Ovary (tissue), 7 donors: ENCODE measurements at regions not wholly inside any gene's neighbourhood (a gene's known extent, or its start where the extent isn't known, plus 50 kb on each side); places are given as distances from the start of the nearest gene placed in this dataset.

Experiments
- DNase-seq, 5 donors: peaks; one replicate each; pipeline ENCODE4 v3.0.0-alpha.2; 2019 to 2020
- H3K27ac ChIP-seq, 2 donors: fragments of 200-600 bp; one replicate each; pipeline versions ENCODE4 v1.5.1 to v1.8.0; 2019 to 2022
- H3K27me3 ChIP-seq: fragments of 200-600 bp; one replicate; pipeline ENCODE4 v1.8.0; 2022
- H3K36me3 ChIP-seq: fragments of 200-600 bp; sonication (generic); one replicate; pipeline ENCODE4 v1.5.1; 2019
- H3K4me1 ChIP-seq: one replicate; pipeline ENCODE4 v1.8.1; 2013; ENCODE audit warnings: mild to moderate bottlenecking, moderate library complexity; ENCODE audit not compliant: insufficient read depth
- H3K4me3 ChIP-seq: fragments of 200-600 bp; sonication (generic); one replicate; pipeline ENCODE4 v1.5.1; 2017
- H3K9me3 ChIP-seq, 2 donors: fragments of 200-600 bp in 1 of 2; sonication (generic) in 1 of 2; one replicate each; pipeline versions ENCODE4 v1.5.1 to v1.8.1; 2013 to 2019; ENCODE audit warnings: mild to moderate bottlenecking in 1 of 2, moderate library complexity in 1 of 2
- CTCF ChIP-seq, 3 donors: fragments of 450-650 bp in 2 of 3; fragments of 200-600 bp in 1 of 3; IDR thresholded peaks; one replicate each; pipeline versions ENCODE4 v1.5.1 to v1.8.0; 2016 to 2022; ENCODE audit warnings: antibody characterized with exemption in 3 of 3, mild to moderate bottlenecking in 1 of 3
- EP300 ChIP-seq: sonication (generic); formaldehyde crosslinking; IDR thresholded peaks from one replicate; pipeline ENCODE4 v1.6.1; 2017; ENCODE audit warnings: antibody characterized with exemption
- POLR2A ChIP-seq: fragments of 450-650 bp; IDR thresholded peaks from one replicate; pipeline ENCODE4 v1.6.1; 2017; ENCODE audit warnings: antibody characterized with exemption, mild to moderate bottlenecking, moderate library complexity
- WGBS, 3 donors: extraction: QIAGEN DNeasy Blood & Tissue Kit in 1 of 3; methylation state at CpG; one replicate each; pipeline versions ENCODE4 v1.1.5 to v1.1.7; 2013 to 2017; 5-methylcytosine and 5-hydroxymethylcytosine counted together
- intact Hi-C, 4 donors: fragments of 100-400 bp; cut with DNase I; formaldehyde crosslinking; loops; one replicate each; pipeline versions ENCODE4 v1.11.0 to v1.15.1; 2022 to 2023
- donor health status: DM: no; HTN: no; CAD: no; lungs with moderate emphysema.
- donor health status: DM: no; HTN: no; CAD: no.
- donor health status: Bipolar disorder and iron deficiency.
- donor health status: DM: no; HTN: no; CAD: no.
- donor health status: DM: yes; HTN: yes; CAD: no.

DNA sequence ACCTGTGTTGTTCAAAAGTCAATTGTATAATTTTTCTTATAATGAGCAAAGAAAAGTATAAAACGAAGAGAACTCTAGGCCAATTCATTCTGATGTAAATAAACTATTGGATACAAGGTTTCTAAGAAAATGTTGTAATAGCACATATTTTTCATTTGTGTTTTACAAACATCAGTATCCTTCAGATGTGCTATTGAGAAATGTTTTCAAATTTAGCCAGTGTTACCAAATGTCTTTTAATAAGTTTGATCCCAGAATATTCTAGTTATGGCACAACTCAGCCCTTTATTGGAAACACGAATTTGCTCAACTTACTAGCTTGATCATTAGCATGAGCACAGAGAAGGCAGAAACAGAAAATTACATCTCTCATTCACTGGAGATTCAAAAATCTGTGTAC is 319.3 kb downstream of the IL15 start:
- no peaks in the 10 kb centered on the region for H3K9me3 ChIP-seq
- H3K36me3 ChIP-seq = no peaks in the 10 kb centered on the region
- no peak for DNase-seq
- WGBS, 3 donors = 73 to 78% (median 76%) methylated on average over 2 of the region's 2 CpGs
- intact Hi-C loops = no loop called here
- H3K27me3 ChIP-seq = no peaks in the 10 kb centered on the region
- TF ChIP-seq CTCF (IDR thresholded peaks at IDR 0.05) = no peak
- no peak for TF ChIP-seq EP300
- TF ChIP-seq POLR2A = no peak
- no peak overlapping the region for H3K27ac ChIP-seq
- no peaks in the 10 kb centered on the region for H3K4me1 ChIP-seq
- no peak overlapping the region for H3K4me3 ChIP-seq

DNA sequence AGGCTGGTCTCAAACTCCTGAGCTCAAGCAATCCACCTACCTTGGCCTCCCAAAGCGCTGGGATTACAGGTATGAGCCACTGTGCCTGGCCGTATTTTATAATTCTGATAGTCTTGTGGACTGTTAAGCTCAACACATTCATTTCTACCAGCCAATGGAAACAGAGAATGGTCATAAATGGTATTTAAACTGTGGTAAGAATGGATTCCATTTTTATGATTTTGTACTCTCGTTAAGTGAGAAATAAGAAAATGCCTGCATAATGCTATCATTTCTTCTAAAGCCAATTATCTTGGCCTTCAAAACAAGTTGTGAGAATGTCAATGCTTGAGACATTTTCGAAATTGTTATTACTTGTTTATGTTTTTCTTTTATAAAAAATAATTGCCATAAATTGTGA is 321.0 kb downstream of the IL15 start:
- H3K27ac ChIP-seq = no peak overlapping the region
- WGBS, 3 donors = 71 to 76% (median 73%) methylated on average over 4 of the region's 4 CpGs
- intact Hi-C loops = no loop called here
- H3K27me3 ChIP-seq = no peaks in the 10 kb centered on the region
- no peak overlapping the region for H3K4me3 ChIP-seq
- no peaks in the 10 kb centered on the region for H3K9me3 ChIP-seq
- H3K4me1 ChIP-seq = no peaks in the 10 kb centered on the region
- no peaks in the 10 kb centered on the region for H3K36me3 ChIP-seq
- TF ChIP-seq CTCF (IDR thresholded peaks at IDR 0.05) = no peak
- DNase-seq = no peak

DNA sequence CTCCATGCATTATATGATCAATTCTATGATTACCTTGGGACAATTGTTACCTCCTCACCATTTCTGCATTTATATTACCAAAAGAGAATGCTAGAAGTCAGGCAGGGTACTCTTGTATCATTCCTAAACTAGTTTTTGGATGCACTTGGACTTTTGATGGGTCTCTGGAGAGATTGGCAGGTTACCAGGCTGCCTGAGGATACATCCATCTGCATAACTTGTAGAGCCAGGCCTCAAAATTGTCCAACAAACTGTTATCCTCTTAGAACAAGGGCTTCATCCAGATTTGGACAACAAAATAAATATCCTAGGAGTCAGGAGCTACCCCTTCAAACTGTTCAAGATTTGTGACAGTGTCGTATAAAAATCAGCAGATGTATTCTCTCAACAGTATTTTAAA is 326.1 kb downstream of the IL15 start:
- intact Hi-C loops = no loop called here
- Histone ChIP-seq H3K27ac (no peak overlapping the region), H3K4me3 (no peak overlapping the region), H3K36me3 (no peaks in the 10 kb centered on the region), H3K4me1 (no peaks in the 10 kb centered on the region), H3K9me3 (no peaks in the 10 kb centered on the region), H3K27me3 (no peaks in the 10 kb centered on the region)
- TF ChIP-seq CTCF (IDR thresholded peaks at IDR 0.05) = no peak
- TF ChIP-seq EP300 = no peak
- TF ChIP-seq POLR2A = no peak
- no peak for DNase-seq
- WGBS, 3 donors = 58 to 85% (median 77%) methylated on average over 1 of the region's 1 CpG

DNA sequence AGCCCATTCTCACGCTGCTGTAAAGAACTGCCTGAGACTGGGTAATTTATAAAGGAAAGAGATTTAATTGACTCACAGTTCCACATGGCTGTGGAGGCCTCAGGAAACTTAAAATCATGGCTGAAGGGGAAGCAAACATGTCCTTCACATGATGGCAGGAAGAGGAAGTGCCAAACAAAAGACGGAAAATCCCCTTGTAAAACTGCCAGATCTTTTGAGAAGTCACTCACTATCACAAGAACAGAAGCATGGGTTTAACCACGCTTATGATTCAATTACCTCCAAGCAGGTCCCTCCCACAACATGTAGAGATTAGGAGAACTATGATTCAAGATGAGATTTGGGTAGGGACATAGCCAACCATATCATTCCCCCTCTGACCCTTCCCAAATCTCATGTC is 335.5 kb downstream of the IL15 start:
- Histone ChIP-seq H3K9me3 (no peaks in the 10 kb centered on the region), H3K27me3 (no peaks in the 10 kb centered on the region), H3K4me1 (no peaks in the 10 kb centered on the region), H3K4me3 (no peak overlapping the region), H3K27ac (no peak overlapping the region), H3K36me3 (no peaks in the 10 kb centered on the region)
- intact Hi-C loops = no loop called here
- DNase-seq = no peak
- WGBS, 3 donors = 76 to 84% (median 83%) methylated on average over 3 of the region's 3 CpGs
- TF ChIP-seq CTCF (IDR thresholded peaks at IDR 0.05) (no peak), EP300 (no peak), POLR2A (no peak)

- 35 to 63% (median 50%) methylated on average over 1 of the region's 1 CpG for WGBS, 3 donors
- Histone ChIP-seq H3K4me1 (no peaks in the 10 kb centered on the region), H3K27me3 (no peaks in the 10 kb centered on the region), H3K9me3 (no peaks in the 10 kb centered on the region), H3K4me3 (no peak overlapping the region), H3K36me3 (no peaks in the 10 kb centered on the region), H3K27ac (no peak overlapping the region)
- no peak for DNase-seq
- intact Hi-C loops = no loop called here
- TF ChIP-seq CTCF (IDR thresholded peaks at IDR 0.05) (no peak), EP300 (no peak), POLR2A (no peak)
Measured at GRCh38 chr4:141972950-141973349, 336.6 kb downstream of the IL15 start.
